Skeletal muscle satellite cell (primary cell): ENCODE measurements at regions not wholly inside any gene's neighbourhood (a gene's known extent, or its start where the extent isn't known, plus 50 kb on each side); places are given as distances from the start of the nearest gene placed in this dataset.
"Not testable (repeated sequence)": the region's sequence is repeated elsewhere in the genome, so short reads cannot be mapped to it uniquely, and the experiment has no call there.

Experiments used
- H3K27me3 ChIP-seq: 2 replicates; pipeline ENCODE4 v1.7.0; 2013; ENCODE audit warnings: low read length; ENCODE audit not compliant: control insufficient read depth, insufficient read depth
- H3K36me3 ChIP-seq: 2 replicates; pipeline ENCODE4 v1.7.0; 2013; ENCODE audit warnings: mild to moderate bottlenecking, control low read depth, low read length; ENCODE audit not compliant: insufficient read depth
- H3K4me1 ChIP-seq: 2 replicates; pipeline ENCODE4 v1.7.0; 2013; ENCODE audit warnings: low read length; ENCODE audit not compliant: control insufficient read depth, insufficient read depth
- H3K4me2 ChIP-seq: 2 replicates; pipeline ENCODE4 v1.7.0; 2013; ENCODE audit warnings: mild to moderate bottlenecking, low read length
- H3K4me3 ChIP-seq: 2 replicates; pipeline ENCODE4 v1.7.0; 2013; ENCODE audit warnings: low read length
- H3K9ac ChIP-seq: 2 replicates; pipeline ENCODE4 v1.7.0; 2013; ENCODE audit warnings: mild to moderate bottlenecking, low read depth, low read length, moderate library complexity
- H3K9me3 ChIP-seq: replicated peaks from 2 replicates; pipeline ENCODE4 v1.7.0; 2013; ENCODE audit warnings: mild to moderate bottlenecking, control low read depth, low read length

DNA sequence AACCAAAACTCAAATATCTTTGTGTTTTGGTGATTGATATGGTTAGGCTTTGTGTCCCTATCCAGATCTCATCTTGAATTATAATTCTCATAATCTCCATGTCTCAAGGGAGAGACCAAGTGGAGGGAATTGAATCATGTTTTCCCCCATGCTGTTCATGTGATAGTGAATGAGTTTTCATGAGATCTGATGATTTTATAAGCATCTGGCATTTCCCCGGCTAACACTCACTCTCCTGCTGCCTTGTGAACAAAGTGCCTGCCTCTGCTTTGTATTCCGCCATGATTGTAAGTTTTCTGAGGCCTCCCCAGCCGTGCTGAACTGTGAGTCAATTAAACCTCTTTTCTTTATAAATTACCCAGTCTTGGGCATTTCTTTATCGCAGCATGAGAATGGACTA, 419.5 kb downstream of the SH2D4B start:
- H3K4me1 ChIP-seq = no peaks in the 10 kb centered on the region
- H3K4me3 ChIP-seq = no peak overlapping the region
- no peaks in the 10 kb centered on the region for H3K36me3 ChIP-seq
- peaks cover 2% of the 10 kb centered on the region for H3K9me3 ChIP-seq
- no peak overlapping the region for H3K9ac ChIP-seq
- no peaks in the 10 kb centered on the region for H3K27me3 ChIP-seq
- H3K4me2 ChIP-seq = no peak overlapping the region

DNA sequence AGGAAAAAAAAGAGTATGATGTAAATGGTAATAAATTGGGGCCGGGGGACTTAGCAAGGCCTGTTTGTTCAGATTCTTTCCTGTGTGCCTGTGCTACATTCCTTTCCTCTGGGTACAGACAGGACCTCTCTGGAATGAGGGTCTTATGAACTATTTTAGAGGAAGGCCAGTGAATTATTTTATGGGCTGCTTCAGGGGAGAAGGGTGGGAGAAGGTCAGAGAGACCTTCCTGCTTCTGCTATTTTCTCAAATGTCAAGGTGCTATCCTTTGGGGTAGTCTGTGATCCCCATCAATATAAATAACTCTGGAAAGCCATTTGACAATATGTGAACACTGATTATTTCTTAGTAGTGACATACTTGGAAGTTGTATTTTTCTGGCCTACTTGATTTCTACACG, 426.5 kb downstream of the SH2D4B start:
- Histone ChIP-seq H3K9ac (no peak overlapping the region), H3K9me3 (no peaks in the 10 kb centered on the region), H3K36me3 (no peaks in the 10 kb centered on the region), H3K4me3 (no peak overlapping the region), H3K4me2 (no peak overlapping the region), H3K4me1 (no peaks in the 10 kb centered on the region), H3K27me3 (no peaks in the 10 kb centered on the region)

DNA sequence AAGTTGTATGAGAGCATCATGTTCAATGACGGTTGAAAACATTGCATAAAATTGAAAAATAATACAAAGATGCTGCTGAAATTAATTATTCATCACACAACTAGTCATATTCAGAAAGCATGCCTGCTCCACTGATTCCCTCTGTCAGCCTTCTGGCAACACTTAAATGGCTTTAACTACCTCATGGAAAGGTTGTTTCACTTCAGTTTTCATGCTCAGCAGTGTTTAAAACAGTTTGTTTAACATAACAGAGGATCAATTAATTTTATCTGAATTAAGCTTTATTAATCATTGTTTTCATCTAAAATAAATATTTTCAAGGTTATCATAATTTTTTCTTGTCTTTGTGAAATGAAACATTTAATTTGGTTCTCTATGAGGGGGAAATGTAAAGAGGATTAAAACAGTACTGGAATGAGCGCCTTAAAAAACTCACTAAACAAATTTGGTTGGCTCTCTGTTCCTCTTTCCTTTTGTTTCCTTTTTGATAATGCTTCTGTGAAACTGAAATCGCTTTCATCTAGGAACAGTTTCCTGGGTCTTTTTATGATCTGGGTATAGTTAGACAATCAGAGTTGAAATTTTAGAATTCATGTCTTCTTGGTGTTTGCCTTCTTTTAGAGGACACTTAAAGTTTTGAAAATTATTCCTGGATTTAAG, 427.4 kb downstream of the SH2D4B start:
- H3K36me3 ChIP-seq = no peaks in the 10 kb centered on the region
- no peaks in the 10 kb centered on the region for H3K4me1 ChIP-seq
- H3K4me3 ChIP-seq = no peak overlapping the region
- no peak overlapping the region for H3K4me2 ChIP-seq
- no peak overlapping the region for H3K9ac ChIP-seq
- peaks cover 2% of the 10 kb centered on the region for H3K9me3 ChIP-seq
- H3K27me3 ChIP-seq = no peaks in the 10 kb centered on the region

DNA sequence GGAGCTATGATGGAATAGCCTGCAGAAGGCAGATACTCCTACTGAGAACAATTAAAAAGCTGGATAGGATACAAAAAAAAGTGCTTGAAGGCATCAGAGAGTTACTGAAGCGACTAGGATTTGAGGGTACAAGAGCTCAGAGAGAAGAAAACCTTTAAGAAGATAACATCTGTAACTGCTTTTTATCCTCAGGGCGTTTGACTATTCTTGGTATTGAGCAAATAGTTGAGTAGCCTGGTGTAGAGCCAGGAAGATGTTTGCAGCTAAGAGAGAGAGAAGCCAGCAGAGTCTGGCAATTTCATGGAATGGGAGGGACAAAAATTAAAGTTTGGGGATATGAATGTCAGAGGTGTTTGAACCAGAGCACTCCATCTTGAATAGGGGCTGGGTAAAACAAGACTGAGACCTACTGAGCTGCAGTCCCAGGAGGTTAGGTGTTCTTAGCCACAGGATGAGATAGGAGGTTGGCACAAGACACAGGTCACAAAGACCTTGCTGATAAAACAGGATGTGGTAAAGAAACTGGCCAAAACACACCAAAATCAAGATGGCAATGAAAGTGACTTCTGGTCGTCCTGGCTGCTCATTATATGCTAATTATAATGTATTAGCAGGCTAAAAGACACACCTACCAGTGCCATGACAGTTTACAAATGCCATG, 428.8 kb downstream of the SH2D4B start:
- no peaks in the 10 kb centered on the region for H3K27me3 ChIP-seq
- no peak overlapping the region for H3K4me3 ChIP-seq
- H3K4me1 ChIP-seq = no peaks in the 10 kb centered on the region
- H3K36me3 ChIP-seq = no peaks in the 10 kb centered on the region
- no peak overlapping the region for H3K4me2 ChIP-seq
- H3K9ac ChIP-seq = no peak overlapping the region
- peaks cover 6% of the 10 kb centered on the region for H3K9me3 ChIP-seq

DNA sequence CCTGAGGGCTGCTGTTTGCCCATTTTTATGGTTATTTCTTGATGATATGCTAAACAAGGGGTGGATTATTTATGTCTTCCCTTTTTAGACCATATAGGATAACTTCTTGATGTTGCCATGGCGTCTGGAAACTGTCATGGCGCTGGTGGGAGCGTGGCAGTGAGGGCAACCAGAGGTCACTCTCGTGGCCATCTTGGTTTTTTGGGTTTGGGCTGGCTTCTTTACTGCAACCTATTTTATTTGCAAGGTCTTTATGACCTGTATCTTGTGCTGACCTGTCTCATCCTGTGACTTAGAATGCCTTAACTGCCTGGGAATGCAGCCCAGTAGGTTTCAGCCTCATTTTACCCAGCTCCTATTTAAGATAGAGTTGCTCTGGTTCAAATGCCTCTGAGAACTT, 429.7 kb downstream of the SH2D4B start:
- H3K4me3 ChIP-seq, H3K4me1 ChIP-seq, H3K36me3 ChIP-seq, H3K4me2 ChIP-seq, H3K9ac ChIP-seq, H3K9me3 ChIP-seq, H3K27me3 ChIP-seq: not testable (repeated sequence)

DNA sequence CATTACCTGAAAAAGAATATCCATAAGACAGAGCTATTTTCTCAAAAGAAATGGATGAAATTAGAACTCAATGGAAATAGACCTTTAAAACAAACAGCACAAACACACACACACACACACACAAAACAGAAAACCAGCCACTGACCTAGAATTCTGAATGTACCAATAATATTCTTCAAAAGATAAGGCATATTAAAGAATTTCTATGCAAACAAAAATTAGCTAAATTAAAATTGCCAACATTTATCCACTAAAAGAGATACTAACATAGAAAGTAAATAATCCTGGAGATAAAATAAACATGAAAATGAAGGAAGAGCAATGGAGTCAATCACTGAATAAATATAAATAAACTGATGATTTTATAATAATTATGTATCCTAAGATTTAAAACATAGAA, 431.2 kb downstream of the SH2D4B start:
- Histone ChIP-seq H3K4me2 (no peak overlapping the region), H3K4me1 (no peaks in the 10 kb centered on the region), H3K36me3 (no peaks in the 10 kb centered on the region), H3K27me3 (no peaks in the 10 kb centered on the region), H3K9me3 (peaks cover 6% of the 10 kb centered on the region), H3K9ac (no peak overlapping the region), H3K4me3 (no peak overlapping the region)

DNA sequence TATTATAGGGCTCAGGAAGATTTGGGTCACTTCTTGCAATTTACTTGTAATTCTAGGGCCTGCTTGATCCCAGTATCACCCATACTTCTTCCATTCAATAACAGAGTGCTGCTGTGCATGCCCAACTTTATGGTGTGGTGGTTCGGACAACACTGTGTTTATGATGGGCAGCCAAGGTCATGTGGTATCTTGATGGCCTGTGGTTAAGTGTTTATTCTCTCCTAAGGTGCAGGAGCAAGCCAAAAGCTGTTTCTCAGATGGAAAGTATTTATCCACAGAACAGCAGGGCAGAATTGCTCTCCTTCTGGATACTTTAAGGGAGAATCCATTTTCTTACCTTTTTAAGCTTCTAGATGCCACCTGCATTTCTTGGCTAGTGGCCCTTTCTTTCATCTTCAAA, 433.8 kb downstream of the SH2D4B start:
- no peak overlapping the region for H3K9ac ChIP-seq

DNA sequence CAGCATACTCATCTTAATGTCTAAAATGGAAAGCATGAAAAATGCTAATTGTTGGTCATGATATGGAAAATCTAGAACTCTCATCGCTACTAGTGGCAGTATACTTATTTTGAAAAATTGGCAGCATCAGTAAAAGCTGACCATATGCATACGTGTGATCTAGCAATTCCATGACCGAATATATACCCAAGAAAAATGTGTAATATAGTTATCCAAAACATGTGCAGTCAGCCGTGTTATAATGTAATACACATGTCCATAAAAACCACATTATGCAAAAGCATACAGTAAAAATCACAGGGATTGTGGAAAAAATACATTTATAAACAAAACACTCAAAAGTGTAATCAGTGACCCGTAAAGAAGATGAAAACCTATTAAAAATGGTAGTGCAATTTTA, 439.0 kb downstream of the SH2D4B start:
- Histone ChIP-seq H3K4me1 (no peaks in the 10 kb centered on the region), H3K9ac (no peak overlapping the region), H3K4me3 (no peak overlapping the region), H3K36me3 (no peaks in the 10 kb centered on the region), H3K9me3 (peaks cover 3% of the 10 kb centered on the region), H3K27me3 (no peaks in the 10 kb centered on the region), H3K4me2 (no peak overlapping the region)

More for the DNA sequence above, 433.8 kb downstream of the SH2D4B start:
- no peak overlapping the region for H3K4me2 ChIP-seq
- H3K27me3 ChIP-seq = no peaks in the 10 kb centered on the region
- H3K36me3 ChIP-seq = no peaks in the 10 kb centered on the region
- H3K9me3 ChIP-seq = peaks cover 6% of the 10 kb centered on the region
- no peak overlapping the region for H3K4me3 ChIP-seq
- no peaks in the 10 kb centered on the region for H3K4me1 ChIP-seq

DNA sequence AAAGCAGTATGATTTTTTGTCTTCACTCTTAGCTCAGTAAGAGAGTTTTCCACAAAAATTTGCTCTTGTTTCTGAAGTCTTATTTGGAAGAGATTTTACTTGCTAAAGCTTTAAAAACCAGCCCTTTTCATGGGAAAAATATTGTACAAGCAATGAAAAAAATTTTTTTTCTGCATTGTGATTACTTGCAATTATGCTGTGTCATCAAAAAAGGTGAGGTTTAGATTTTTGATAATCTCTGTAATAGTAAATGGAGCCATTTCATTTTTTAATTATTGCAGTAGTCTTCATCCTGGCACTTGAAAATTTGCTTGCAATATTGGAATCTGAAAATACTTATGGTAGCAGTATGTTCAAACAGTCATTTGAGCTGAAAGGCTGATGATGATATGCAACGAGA, 447.4 kb downstream of the SH2D4B start:
- H3K27me3 ChIP-seq = no peaks in the 10 kb centered on the region
- no peaks in the 10 kb centered on the region for H3K36me3 ChIP-seq
- no peaks in the 10 kb centered on the region for H3K4me1 ChIP-seq
- no peak overlapping the region for H3K9ac ChIP-seq
- H3K9me3 ChIP-seq = peaks cover 5% of the 10 kb centered on the region
- no peak overlapping the region for H3K4me3 ChIP-seq
- H3K4me2 ChIP-seq = no peak overlapping the region

DNA sequence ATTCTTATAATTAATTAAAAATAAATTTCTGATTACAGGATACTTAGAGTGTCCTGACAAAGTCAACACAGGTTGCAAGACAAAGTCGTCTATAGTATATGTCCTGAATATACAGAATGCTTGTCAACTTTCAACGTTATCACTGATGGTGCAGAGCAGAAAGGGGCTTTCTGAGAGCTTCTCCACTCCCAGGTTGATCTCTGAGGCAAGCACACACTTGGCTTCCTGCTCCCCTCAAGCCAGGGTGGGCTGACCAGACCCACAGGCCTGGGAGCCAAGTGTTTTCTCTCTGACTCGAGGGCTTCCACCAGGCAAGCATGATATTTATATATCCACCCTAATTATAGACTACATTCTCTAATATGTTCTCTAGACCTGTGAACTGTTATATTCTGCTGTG, 448.9 kb downstream of the SH2D4B start:
- no peak overlapping the region for H3K4me2 ChIP-seq
- no peaks in the 10 kb centered on the region for H3K27me3 ChIP-seq
- H3K4me3 ChIP-seq = no peak overlapping the region
- H3K4me1 ChIP-seq = no peaks in the 10 kb centered on the region
- H3K9ac ChIP-seq = no peak overlapping the region
- no peaks in the 10 kb centered on the region for H3K36me3 ChIP-seq
- H3K9me3 ChIP-seq = peaks cover 6% of the 10 kb centered on the region

DNA sequence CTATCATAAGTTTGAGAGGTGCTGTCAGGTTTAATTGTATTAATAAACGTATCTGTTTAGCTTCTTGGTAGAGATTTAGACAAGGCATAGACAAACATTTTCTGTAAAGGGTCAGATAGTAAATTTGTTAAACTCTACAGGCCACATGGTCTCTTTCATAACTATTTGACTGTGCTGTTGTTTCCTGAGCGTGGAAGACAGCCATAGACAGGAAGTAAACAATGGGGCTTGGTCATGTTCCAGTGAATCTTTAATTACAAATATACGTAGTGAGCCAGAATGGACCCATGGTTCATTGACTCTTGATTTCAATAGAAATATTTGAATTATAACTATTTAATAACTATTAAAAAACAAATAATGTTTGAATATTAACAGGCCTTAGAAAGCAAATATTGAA, 451.1 kb downstream of the SH2D4B start:
- Histone ChIP-seq H3K9me3 (peaks cover 6% of the 10 kb centered on the region), H3K36me3 (no peaks in the 10 kb centered on the region), H3K27me3 (no peaks in the 10 kb centered on the region), H3K4me1 (no peaks in the 10 kb centered on the region), H3K9ac (no peak overlapping the region), H3K4me3 (no peak overlapping the region), H3K4me2 (no peak overlapping the region)

DNA sequence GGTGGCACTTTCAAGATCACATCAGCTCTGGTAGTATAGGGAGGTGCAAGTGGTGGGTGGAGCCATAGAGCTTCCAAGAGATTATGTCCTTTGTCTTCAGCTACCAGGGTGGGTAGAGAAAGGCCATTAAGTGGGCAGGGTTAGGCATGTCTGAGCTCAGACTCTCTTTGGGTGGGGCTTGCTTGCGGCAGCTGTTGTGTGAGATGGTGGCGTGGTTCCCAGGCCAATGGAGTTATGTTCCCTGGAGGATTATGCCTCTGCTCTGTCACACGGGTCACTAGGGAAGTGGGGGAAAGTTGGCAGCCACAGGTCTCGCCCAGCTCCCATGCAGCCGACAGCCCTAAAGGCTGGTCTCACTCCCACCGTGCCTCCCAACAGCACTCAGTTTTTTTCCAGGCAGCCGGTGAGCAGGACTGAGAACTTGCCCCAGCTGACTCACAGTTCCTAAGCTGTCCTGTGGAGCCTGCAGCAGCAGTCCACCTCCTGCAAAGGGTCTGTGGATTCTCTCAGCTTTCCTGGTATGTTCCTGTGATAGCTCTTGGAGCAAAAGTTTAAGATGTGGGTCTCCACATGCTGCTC, 459.0 kb downstream of the SH2D4B start:
- Histone ChIP-seq H3K36me3 (no peaks in the 10 kb centered on the region), H3K4me1 (no peaks in the 10 kb centered on the region), H3K9me3 (no peaks in the 10 kb centered on the region), H3K27me3 (no peaks in the 10 kb centered on the region), H3K4me3 (no peak overlapping the region), H3K4me2 (no peak overlapping the region), H3K9ac (no peak overlapping the region)
